NCI-H446 treated with DMSO at 0.1 percent for 48 hours (cell line): ENCODE measurements at regions not wholly inside any gene's neighbourhood (a gene's known extent, or its start where the extent isn't known, plus 50 kb on each side); places are given as distances from the start of the nearest gene placed in this dataset.

Experiments used
- DNase-seq: peaks from one replicate; lab custom pipeline; 2025; lab: John Stamatoyannopoulos, UW

DNA sequence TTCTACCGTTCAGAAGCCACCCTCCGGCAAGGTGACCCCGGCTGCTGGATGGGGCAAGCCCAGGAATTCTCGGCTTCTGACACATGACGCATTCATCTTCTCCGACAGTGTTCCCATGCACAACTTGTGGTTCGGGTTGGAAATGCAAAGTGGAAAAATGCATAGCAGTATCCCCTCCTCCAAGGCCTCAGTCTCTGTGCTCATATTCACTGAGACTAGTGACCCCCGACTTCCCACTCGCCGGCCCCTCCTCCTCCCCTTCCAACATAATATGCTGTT, 70.0 kb upstream of the NTM start:
- no peak for DNase-seq

GRCh38 chr11:131301306-131301705, 69.1 kb upstream of the NTM start:
- no peak for DNase-seq

- DNase-seq = no peak
These were observed 67.6 kb upstream of the NTM start for GRCh38 chr11:131302836-131303235.

DNA sequence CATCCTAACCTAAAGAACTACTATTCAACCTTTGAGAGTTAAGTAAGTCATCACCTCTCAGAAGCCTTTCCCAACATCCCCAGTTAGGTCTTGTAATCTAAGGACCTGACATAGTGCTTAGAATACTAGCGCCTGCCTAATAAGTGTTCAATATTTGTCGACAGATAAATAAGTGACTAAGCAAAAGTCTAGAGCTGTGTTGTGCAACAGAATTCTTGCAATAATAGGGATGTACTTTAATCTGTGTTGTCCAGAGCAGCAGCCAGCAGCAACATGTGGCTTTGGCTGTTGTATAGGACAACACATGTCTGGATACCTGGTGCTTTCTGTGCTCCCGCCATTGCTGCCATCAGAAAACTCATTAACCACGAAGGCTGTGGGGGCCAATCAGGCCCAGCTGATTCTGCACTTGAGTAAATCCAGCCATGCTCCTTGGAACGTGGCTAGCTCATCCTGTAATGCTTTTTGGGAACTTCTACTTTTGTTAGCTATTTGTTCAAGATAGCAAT, 66.8 kb upstream of the NTM start:
- no peak for DNase-seq

- DNase-seq = no peak
These were observed 65.4 kb upstream of the NTM start for GRCh38 chr11:131305005-131305404.

GRCh38 chr11:131307506-131307905, 62.9 kb upstream of the NTM start:
- no peak for DNase-seq

- DNase-seq = no peak
These were observed 60.6 kb upstream of the NTM start for GRCh38 chr11:131309776-131310175.

- DNase-seq = no peak
These were observed 58.5 kb upstream of the NTM start for GRCh38 chr11:131311776-131312514.
